B cell (primary cell): ENCODE measurements at regions not wholly inside any gene's neighbourhood (a gene's known extent, or its start where the extent isn't known, plus 50 kb on each side); places are given as distances from the start of the nearest gene placed in this dataset.

Source experiments
- ATAC-seq: fragments of 200-7000 bp; cut with Tn5 transposase; one replicate; pipeline ENCODE4 v1.10.0; 2021; ENCODE audit warnings: low read depth, mild to moderate bottlenecking, moderate number of reproducible peaks, moderate library complexity
- CTCF ChIA-PET: fragments of 350-600 bp; sonication (Branson Sonifier 250); formaldehyde crosslinking; loops from one replicate; lab custom pipeline; 2021; ENCODE audit warnings: antibody characterized with exemption, inconsistent platforms; lab: Charles Lee
- POLR2A ChIA-PET: fragments of 350-600 bp; sonication (Branson Sonifier 250); formaldehyde crosslinking; loops from one replicate; lab custom pipeline; 2021; ENCODE audit warnings: antibody characterized with exemption; lab: Charles Lee
- DNase-seq: peaks from one replicate; pipeline ENCODE4 v3.0.0; 2013
- H2AFZ ChIP-seq: 2 replicates; pipeline ENCODE4 v1.6.1; 2012; ENCODE audit warnings: mild to moderate bottlenecking, low read depth, low read length; ENCODE audit not compliant: insufficient read depth, poor library complexity, severe bottlenecking
- H3K27ac ChIP-seq, 2 donors: 1 replicate in 1 of 2; 2 replicates in 1 of 2; pipeline ENCODE4 v1.5.1; 2012 to 2013; ENCODE audit warnings: low read length in 2 of 2, mild to moderate bottlenecking in 2 of 2, moderate library complexity in 1 of 2
- H3K27me3 ChIP-seq, 4 experiments: fragments of 200-600 bp in 1 of 4; sonication (generic) in 1 of 4; replicated peaks in 1 of 4; 1 replicate in 2 of 4; 2 replicates in 2 of 4; pipeline versions ENCODE4 v1.6.1 to v1.7.0; 2013 to 2016; ENCODE audit warnings: low read length in 3 of 4, mild to moderate bottlenecking in 2 of 4, mixed read lengths in 1 of 4, moderate library complexity in 1 of 4; ENCODE audit not compliant: insufficient read depth in 4 of 4, control insufficient read depth in 3 of 4; ENCODE audit errors: control extremely low read depth in 1 of 4
- H3K36me3 ChIP-seq, 2 experiments: replicated peaks in 1 of 2; 1 replicate in 1 of 2; 2 replicates in 1 of 2; pipeline versions ENCODE4 v1.6.1 to v1.7.1; 2013; ENCODE audit warnings: low read length in 1 of 2; ENCODE audit not compliant: insufficient read depth in 2 of 2, control insufficient read depth in 1 of 2; ENCODE audit errors: control extremely low read depth in 1 of 2, extremely low read depth in 1 of 2
- H3K4me1 ChIP-seq, 2 donors: fragments of 200-600 bp in 1 of 2; sonication (generic) in 1 of 2; 1 replicate in 1 of 2; 2 replicates in 1 of 2; pipeline versions ENCODE4 v1.5.1 to v1.6.1; 2013 to 2017; ENCODE audit warnings: low read length in 2 of 2; ENCODE audit not compliant: control insufficient read depth in 2 of 2, insufficient read depth in 2 of 2
- H3K4me2 ChIP-seq: replicated peaks from 2 replicates; pipeline ENCODE3; 2012; ENCODE audit warnings: mild to moderate bottlenecking, low read depth, low read length; ENCODE audit not compliant: poor library complexity, severe bottlenecking
- H3K4me3 ChIP-seq, 5 experiments: fragments of 200-600 bp in 1 of 5; sonication (generic) in 1 of 5; 1 replicate in 3 of 5; 2 replicates in 2 of 5; pipeline versions ENCODE4 v1.5.1 to v1.7.0; 2011 to 2016; ENCODE audit warnings: low read length in 4 of 5, mild to moderate bottlenecking in 4 of 5, low read depth in 2 of 5, control low read depth in 1 of 5, moderate library complexity in 1 of 5; ENCODE audit not compliant: insufficient read depth in 1 of 5; ENCODE audit errors: control extremely low read depth in 1 of 5, extremely low read depth in 1 of 5
- H3K79me2 ChIP-seq: fragments of 200-600 bp; sonication (generic); one replicate; pipeline ENCODE4 v1.6.0; 2016; ENCODE audit warnings: low read length; ENCODE audit not compliant: control insufficient read depth, insufficient read depth
- H3K9ac ChIP-seq: fragments of 200-600 bp; sonication (generic); 2 replicates; pipeline ENCODE4 v1.6.1; 2017; ENCODE audit warnings: mild to moderate bottlenecking, low read length, moderate library complexity
- H3K9me3 ChIP-seq, 3 donors: one replicate each; pipeline versions ENCODE4 v1.6.1 to v1.7.1; 2013; ENCODE audit warnings: low read length in 2 of 3; ENCODE audit not compliant: control insufficient read depth in 2 of 3, insufficient read depth in 1 of 3; ENCODE audit errors: control extremely low read depth in 1 of 3
- H4K20me1 ChIP-seq: 2 replicates; pipeline ENCODE4 v1.6.0; 2012; ENCODE audit warnings: mild to moderate bottlenecking, low read length; ENCODE audit not compliant: insufficient read depth, control insufficient read depth, poor library complexity, severe bottlenecking
- H3K27ac Mint-ChIP-seq: one replicate; pipeline ENCODE4 v1.8.0; 2021; ENCODE audit warnings: mixed read lengths
- H3K27me3 Mint-ChIP-seq: one replicate; pipeline ENCODE4 v1.8.0; 2021; ENCODE audit warnings: mixed read lengths
- H3K4me1 Mint-ChIP-seq: one replicate; pipeline ENCODE4 v1.8.0; 2021; ENCODE audit warnings: mixed read lengths
- H3K4me3 Mint-ChIP-seq: one replicate; pipeline ENCODE4 v1.8.0; 2021; ENCODE audit warnings: mixed read lengths
- H3K9me3 Mint-ChIP-seq: one replicate; pipeline ENCODE4 v1.8.0; 2022; ENCODE audit warnings: mixed read lengths; ENCODE audit not compliant: insufficient read depth
- EZH2 ChIP-seq: IDR thresholded peaks from 2 replicates; pipeline ENCODE4 v1.6.1; 2012; ENCODE audit warnings: borderline replicate concordance, low read depth, mild to moderate bottlenecking, moderate library complexity, low read length; ENCODE audit not compliant: insufficient read depth, poor library complexity, severe bottlenecking
- WGBS: methylation state at CpG from one replicate; pipeline ENCODE4 v1.1.5; 2013; ENCODE audit warnings: missing lambda C conversion rate; ENCODE audit not compliant: insufficient coverage; 5-methylcytosine and 5-hydroxymethylcytosine counted together
- intact Hi-C: fragments of 100-400 bp; cut with micrococcal nuclease; formaldehyde crosslinking; loops from one replicate; pipeline ENCODE4 v1.10.0; 2022
- TF ChIP-seq, protein P1 (sequence below): fragments of 200-600 bp; IDR thresholded peaks from one replicate; pipeline ENCODE4 v1.8.0; 2022; ENCODE audit warnings: antibody characterized with exemption, mild to moderate bottlenecking

DNA sequence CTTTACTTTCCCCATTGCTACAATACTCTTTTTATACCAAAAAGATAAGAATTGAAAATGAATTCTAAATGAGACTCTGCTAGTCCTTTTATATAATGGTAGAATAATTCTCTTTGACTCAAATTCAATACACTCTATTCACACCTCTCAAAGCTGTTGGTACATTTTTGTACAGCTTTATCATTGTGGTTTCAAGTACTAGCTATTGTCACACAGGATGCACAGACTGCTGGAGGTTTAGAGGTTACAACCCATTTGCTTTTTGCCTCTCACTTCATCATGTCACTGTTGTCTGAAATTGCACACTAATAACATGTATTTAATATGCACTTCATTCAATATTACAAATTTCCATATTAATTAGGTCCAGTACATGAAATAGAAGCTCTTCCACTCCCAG, 442.2 kb upstream of the ARID1B start:
- no peak for TF ChIP-seq EZH2
- TF ChIP-seq, protein P1, sequence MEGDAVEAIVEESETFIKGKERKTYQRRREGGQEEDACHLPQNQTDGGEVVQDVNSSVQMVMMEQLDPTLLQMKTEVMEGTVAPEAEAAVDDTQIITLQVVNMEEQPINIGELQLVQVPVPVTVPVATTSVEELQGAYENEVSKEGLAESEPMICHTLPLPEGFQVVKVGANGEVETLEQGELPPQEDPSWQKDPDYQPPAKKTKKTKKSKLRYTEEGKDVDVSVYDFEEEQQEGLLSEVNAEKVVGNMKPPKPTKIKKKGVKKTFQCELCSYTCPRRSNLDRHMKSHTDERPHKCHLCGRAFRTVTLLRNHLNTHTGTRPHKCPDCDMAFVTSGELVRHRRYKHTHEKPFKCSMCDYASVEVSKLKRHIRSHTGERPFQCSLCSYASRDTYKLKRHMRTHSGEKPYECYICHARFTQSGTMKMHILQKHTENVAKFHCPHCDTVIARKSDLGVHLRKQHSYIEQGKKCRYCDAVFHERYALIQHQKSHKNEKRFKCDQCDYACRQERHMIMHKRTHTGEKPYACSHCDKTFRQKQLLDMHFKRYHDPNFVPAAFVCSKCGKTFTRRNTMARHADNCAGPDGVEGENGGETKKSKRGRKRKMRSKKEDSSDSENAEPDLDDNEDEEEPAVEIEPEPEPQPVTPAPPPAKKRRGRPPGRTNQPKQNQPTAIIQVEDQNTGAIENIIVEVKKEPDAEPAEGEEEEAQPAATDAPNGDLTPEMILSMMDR, result no peak
- POLR2A ChIA-PET, result no interaction called here
- Histone ChIP-seq H4K20me1 (no peaks in the 10 kb centered on the region), H3K9me3 (peaks cover 0 to 10% (median 5%) of the 10 kb centered on the region in 3 donors), H3K27me3 (peaks cover 0 to 3% (median 1%) of the 10 kb centered on the region in 4 experiments), H3K4me3 (no peak overlapping the region), H3K4me2 (no peak overlapping the region), H3K36me3 (no peaks in the 10 kb centered on the region), H3K79me2 (no peaks in the 10 kb centered on the region), H3K4me1 (peaks cover 0 to 4% of the 10 kb centered on the region in 2 donors), H3K27ac (no peak overlapping the region), H3K9ac (no peak overlapping the region), H2AFZ (no peak overlapping the region)
- Mint-ChIP-seq H3K27me3 (peaks cover under 1% of the 10 kb centered on the region), H3K27ac (no peak overlapping the region), H3K4me1 (peaks cover 4% of the 10 kb centered on the region), H3K9me3 (peaks cover 7% of the 10 kb centered on the region), H3K4me3 (no peak overlapping the region)
- DNase-seq (no peak), ATAC-seq (no peak)
- intact Hi-C loops, result no loop called here
- CTCF ChIA-PET, result no interaction called here

DNA sequence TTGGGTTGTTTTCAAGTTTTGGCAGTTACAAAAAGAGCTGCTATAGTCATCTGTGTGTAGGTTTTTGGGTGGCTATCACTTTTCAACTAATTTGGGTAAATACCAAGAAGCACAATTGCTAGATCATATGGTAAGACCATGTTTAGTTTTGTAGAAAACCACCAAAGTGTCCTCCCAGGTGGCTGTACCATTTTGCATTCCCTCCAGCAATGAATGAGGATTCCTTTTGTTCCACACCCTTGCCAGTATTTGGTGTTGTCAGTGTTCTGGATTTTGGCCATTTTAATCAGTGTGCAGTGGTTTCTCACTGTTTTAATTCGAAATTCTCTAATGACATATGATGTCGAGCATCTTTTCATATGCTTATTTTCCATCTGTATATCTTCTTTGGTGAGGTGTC, 457.5 kb upstream of the ARID1B start:
- no peak overlapping the region for H3K27ac ChIP-seq
- H3K27me3 ChIP-seq, result no peaks in the 10 kb centered on the region
- H4K20me1 ChIP-seq, result no peaks in the 10 kb centered on the region
- no peak overlapping the region for H3K4me3 ChIP-seq
- TF ChIP-seq, protein P1, result no peak
- Mint-ChIP-seq H3K27me3 (no peaks in the 10 kb centered on the region), H3K4me3 (no peak overlapping the region), H3K9me3 (peaks cover 4% of the 10 kb centered on the region), H3K27ac (no peak overlapping the region), H3K4me1 (no peaks in the 10 kb centered on the region)
- H2AFZ ChIP-seq, result no peak overlapping the region
- H3K4me1 ChIP-seq, result no peaks in the 10 kb centered on the region
- no peaks in the 10 kb centered on the region for H3K36me3 ChIP-seq
- DNase-seq (no peak), ATAC-seq (no peak)
- intact Hi-C loops, result no loop called here
- no CpG with 5 or more reads among the region's 2 CpGs for WGBS
- H3K4me2 ChIP-seq, result no peak overlapping the region
- POLR2A ChIA-PET, result no interaction called here
- no peak overlapping the region for H3K9ac ChIP-seq
- no peaks in the 10 kb centered on the region for H3K79me2 ChIP-seq
- H3K9me3 ChIP-seq, result peaks cover 0 to 3% (median 0%) of the 10 kb centered on the region in 3 donors
- CTCF ChIA-PET, result no interaction called here
